ENCODE measurements at regions not wholly inside any gene's neighbourhood (a gene's known extent, or its start where the extent isn't known, plus 50 kb on each side); places are given as distances from the start of the nearest gene placed in this dataset.

- H3K27ac ChIP-seq = no peak overlapping the region
- DNase-seq (ENCODE audit: low read depth, low spot score) = no peak
Observed at GRCh38 chr3:117706756-117707155, 997.2 kb downstream of the TUSC7 start.

GRCh38 chr3:117708601-117709000 lies 999.0 kb downstream of the TUSC7 start:
- DNase-seq (ENCODE audit: low read depth, low spot score) = peak; percentile 22
- no peak overlapping the region for H3K27ac ChIP-seq

GRCh38 chr3:117709108-117709507 lies 999.5 kb downstream of the TUSC7 start:
- DNase-seq (ENCODE audit: low read depth, low spot score) = no peak
- no peak overlapping the region for H3K27ac ChIP-seq

- DNase-seq (ENCODE audit: low read depth, low spot score) = no peak
- H3K27ac ChIP-seq = no peak overlapping the region
Observed at GRCh38 chr3:117710501-117710900, 1000.9 kb downstream of the TUSC7 start.

- H3K27ac ChIP-seq = no peak overlapping the region
- DNase-seq (ENCODE audit: low read depth, low spot score) = no peak
Observed at GRCh38 chr3:117719316-117719926, 1009.8 kb downstream of the TUSC7 start.

GRCh38 chr3:117721866-117722265 lies 1012.3 kb downstream of the TUSC7 start:
- H3K27ac ChIP-seq = no peak overlapping the region
- DNase-seq (ENCODE audit: low read depth, low spot score) = no peak

GRCh38 chr3:117722856-117723255 lies 1013.3 kb downstream of the TUSC7 start:
- H3K27ac ChIP-seq = no peak overlapping the region
- no peak for DNase-seq (ENCODE audit: low read depth, low spot score)

GRCh38 chr3:117723825-117724224 lies 1014.2 kb downstream of the TUSC7 start:
- DNase-seq (ENCODE audit: low read depth, low spot score) = no peak
- no peak overlapping the region for H3K27ac ChIP-seq

- DNase-seq (ENCODE audit: low read depth, low spot score) = no peak
- H3K27ac ChIP-seq = no peak overlapping the region
Observed at GRCh38 chr3:117725314-117725713, 1015.7 kb downstream of the TUSC7 start.

GRCh38 chr3:117726776-117727175 lies 1017.2 kb downstream of the TUSC7 start:
- H3K27ac ChIP-seq = no peak overlapping the region

GRCh38 chr3:117728226-117728625 lies 1018.6 kb downstream of the TUSC7 start:
- no peak overlapping the region for H3K27ac ChIP-seq
- no peak for DNase-seq (ENCODE audit: low read depth, low spot score)

More at GRCh38 chr3:117726776-117727175, 1017.2 kb downstream of the TUSC7 start:
- no peak for DNase-seq (ENCODE audit: low read depth, low spot score)

GRCh38 chr3:117734496-117734895 lies 1024.9 kb downstream of the TUSC7 start:
- H3K27ac ChIP-seq = no peak overlapping the region
- DNase-seq (ENCODE audit: low read depth, low spot score) = no peak

- DNase-seq (ENCODE audit: low read depth, low spot score) = peak; percentile 36
- H3K27ac ChIP-seq = peak overlapping the region; percentile 5
Observed at GRCh38 chr3:117735481-117736101, 1026.0 kb downstream of the TUSC7 start.

- DNase-seq (ENCODE audit: low read depth, low spot score) = peak; percentile 16
- H3K27ac ChIP-seq = no peak overlapping the region
Observed at GRCh38 chr3:117736846-117737245, 1027.3 kb downstream of the TUSC7 start.

- H3K27ac ChIP-seq = no peak overlapping the region
- no peak for DNase-seq (ENCODE audit: low read depth, low spot score)
Observed at GRCh38 chr3:117743993-117744392, 1034.4 kb downstream of the TUSC7 start.

GRCh38 chr3:117744935-117745334 lies 1035.4 kb downstream of the TUSC7 start:
- no peak overlapping the region for H3K27ac ChIP-seq
- no peak for DNase-seq (ENCODE audit: low read depth, low spot score)

- no peak overlapping the region for H3K27ac ChIP-seq
- no peak for DNase-seq (ENCODE audit: low read depth, low spot score)
Observed at GRCh38 chr3:117745516-117745915, 1035.9 kb downstream of the TUSC7 start.

GRCh38 chr3:117746066-117746465 lies 1036.5 kb downstream of the TUSC7 start:
- no peak for DNase-seq (ENCODE audit: low read depth, low spot score)
- no peak overlapping the region for H3K27ac ChIP-seq

- no peak for DNase-seq (ENCODE audit: low read depth, low spot score)
- H3K27ac ChIP-seq = no peak overlapping the region
Observed at GRCh38 chr3:117748131-117748530, 1038.6 kb downstream of the TUSC7 start.

GRCh38 chr3:117750674-117751269 lies 1041.2 kb downstream of the TUSC7 start:
- DNase-seq (ENCODE audit: low read depth, low spot score) = no peak
- no peak overlapping the region for H3K27ac ChIP-seq

GRCh38 chr3:117751651-117752050 lies 1042.1 kb downstream of the TUSC7 start:
- no peak overlapping the region for H3K27ac ChIP-seq
- no peak for DNase-seq (ENCODE audit: low read depth, low spot score)

Data from epithelial cell of prostate (primary cell).